ENCODE measurements at regions not wholly inside any gene's neighbourhood (a gene's known extent, or its start where the extent isn't known, plus 50 kb on each side); places are given as distances from the start of the nearest gene placed in this dataset.

DNA sequence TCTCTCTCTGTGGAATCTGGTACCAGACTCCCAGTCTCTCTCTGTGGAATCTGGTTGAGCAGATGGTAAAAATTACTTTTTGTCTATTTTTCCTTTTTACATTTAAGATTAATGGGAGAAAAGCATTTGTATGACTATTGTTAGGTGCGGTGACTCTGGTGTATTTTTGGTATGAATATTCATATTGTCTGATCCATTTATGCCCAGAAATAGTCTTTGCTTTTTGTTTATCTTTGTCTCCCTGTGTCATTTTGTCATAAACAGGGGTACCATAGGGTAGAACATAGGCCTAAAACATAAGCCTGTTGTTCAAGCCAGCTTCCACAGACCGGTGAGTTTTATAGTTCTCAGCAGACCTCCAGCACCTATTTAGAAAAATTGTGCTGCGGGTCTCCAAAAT, 78.7 kb downstream of the ETS2 start:
- POLR2A ChIA-PET (ENCODE audit: unreplicated experiment) = no interaction called here
- no peak overlapping the region for H2AFZ ChIP-seq (replicated peaks; ENCODE audit: low read length, poor library complexity)
- in situ Hi-C loops (cut with MboI; ENCODE audit: low sequenced_read_pairs) = no loop called here

More for the DNA sequence above, 78.7 kb downstream of the ETS2 start:
- H3K18ac ChIP-seq (ENCODE audit: low read depth, low read length) = no peak overlapping the region
- no peaks in the 10 kb centered on the region for H3K79me1 ChIP-seq (ENCODE audit: low read depth in 1 of 2, low read length in 2 of 2)
- H4K8ac ChIP-seq (ENCODE audit: low read depth in 2 of 2, low read length in 2 of 2) = no peak overlapping the region
- H3K27ac ChIP-seq (ENCODE audit: insufficient read depth, low read length) = no peak overlapping the region
- peaks cover 12% of the 10 kb centered on the region for H3K9me3 ChIP-seq (ENCODE audit: control insufficient read depth, insufficient read depth, low read length)
- no peaks in the 10 kb centered on the region for H4K20me1 ChIP-seq (ENCODE audit: insufficient read depth, low read length)
- no peak overlapping the region for H2AK9ac ChIP-seq (replicated peaks; ENCODE audit: low read depth, low read length, poor library complexity)
- no peak overlapping the region for H3K9ac ChIP-seq (ENCODE audit: low read depth, low read length)
- no peak overlapping the region for H2AK5ac ChIP-seq (ENCODE audit: low read depth, low read length)
- H3K9me1 ChIP-seq (ENCODE audit: insufficient read depth, low read length) = no peaks in the 10 kb centered on the region
- no peaks in the 10 kb centered on the region; the same call in 1 of the 2 replicates for H3K27me3 ChIP-seq (ENCODE audit: control insufficient read depth, insufficient read depth, low read length)
- no peak overlapping the region for H2BK5ac ChIP-seq (ENCODE audit: low read depth, low read length, poor library complexity, severe bottlenecking)
- H3K56ac ChIP-seq (ENCODE audit: extremely low read depth, insufficient read depth, low read length) = no peak overlapping the region
- no peak overlapping the region for H2BK15ac ChIP-seq (ENCODE audit: low read depth, low read length)
- H3K4me3 ChIP-seq (ENCODE audit: insufficient read depth, low read depth, low read length) = no peak overlapping the region
- no peak overlapping the region for H4K91ac ChIP-seq (ENCODE audit: insufficient read depth, low read depth, low read length)
- DNase-seq = no peak
- H3K14ac ChIP-seq (replicated peaks; ENCODE audit: low read depth, low read length) = no peak overlapping the region
- TF ChIP-seq POLR2A (IDR thresholded peaks at IDR 0.05; ENCODE audit: low read depth, low read length) (no peak), CHD1 (IDR thresholded peaks at IDR 0.05; ENCODE audit: low read depth, low read length) (no peak)
- no peak overlapping the region for H3K4me2 ChIP-seq (ENCODE audit: low read depth, low read length)
- intact Hi-C loops (cut with micrococcal nuclease) = no loop called here
- no peak overlapping the region for H3K23ac ChIP-seq (ENCODE audit: low read depth, low read length)
- H2BK20ac ChIP-seq (ENCODE audit: low read depth, low read length) = no peak overlapping the region
- no peak overlapping the region for H3K4ac ChIP-seq (ENCODE audit: low read depth, low read length)
- BruUV-seq (replicated peaks) = no TSS peak
- no peak overlapping the region for H2BK120ac ChIP-seq (ENCODE audit: low read depth, low read length)
- dilution Hi-C loops (cut with HindIII; ENCODE audit: low sequenced_read_pairs, unreplicated experiment) = no loop called here
- CTCF ChIA-PET = no interaction called here
- no peak for ATAC-seq (ENCODE audit: low read depth)
- 0 out of 2 replicates have a peak, but pooled peaks cover 1% of the 10 kb centered on the region for H3K4me1 ChIP-seq (ENCODE audit: control insufficient read depth, insufficient read depth, low read length)
- H3K36me3 ChIP-seq (ENCODE audit: control insufficient read depth, insufficient read depth, low read length) = no peaks in the 10 kb centered on the region
- no peak overlapping the region for H4K5ac ChIP-seq (ENCODE audit: low read depth, low read length)
- WGBS, 2 experiments (ENCODE audit: extremely low coverage in 2 of 2, insufficient read length in 1 of 2) = no CpG with 5 or more reads among the region's 3 CpGs
